DND-41 (cell line): ENCODE measurements at regions not wholly inside any gene's neighbourhood (a gene's known extent, or its start where the extent isn't known, plus 50 kb on each side); places are given as distances from the start of the nearest gene placed in this dataset.

Source experiments
- ATAC-seq: fragments of 200-7000 bp; cut with Tn5 transposase; 3 replicates; pipeline ENCODE4 v1.9.1; 2021; ENCODE audit warnings: low read depth; ENCODE audit not compliant: insufficient read depth
- DNase-seq: peaks from one replicate; pipeline ENCODE4 v3.0.0-alpha.2; 2020
- H2AFZ ChIP-seq: 2 replicates; pipeline ENCODE4 v1.6.0; 2012; ENCODE audit warnings: low read depth, low read length
- H3K27ac ChIP-seq: 2 replicates; pipeline ENCODE4 v1.5.1; 2012; ENCODE audit warnings: low read length, inconsistent platforms
- H3K27me3 ChIP-seq: fragments of 200-600 bp; sonication (generic); 2 replicates; pipeline ENCODE4 v1.6.0; 2012; ENCODE audit warnings: low read length, mild to moderate bottlenecking, inconsistent platforms; ENCODE audit not compliant: insufficient read depth, poor library complexity
- H3K36me3 ChIP-seq: 2 replicates; pipeline ENCODE4 v1.5.1; 2012; ENCODE audit warnings: low read length, inconsistent platforms; ENCODE audit not compliant: insufficient read depth
- H3K4me1 ChIP-seq: 2 replicates; pipeline ENCODE4 v1.5.1; 2012; ENCODE audit warnings: mild to moderate bottlenecking, low read length; ENCODE audit not compliant: insufficient read depth
- H3K4me2 ChIP-seq: 2 replicates; pipeline ENCODE4 v1.6.0; 2012; ENCODE audit warnings: mild to moderate bottlenecking, moderate library complexity, low read length, inconsistent platforms; ENCODE audit not compliant: insufficient read depth
- H3K4me3 ChIP-seq, 2 experiments: fragments of 200-600 bp in 1 of 2; shearing (Covaris generic) in 1 of 2; 2 replicates each; pipeline ENCODE4 v1.5.1; 2012 to 2016; ENCODE audit warnings: inconsistent platforms in 2 of 2, low read length in 2 of 2, mild to moderate bottlenecking in 2 of 2, low read depth in 1 of 2, moderate library complexity in 1 of 2
- H3K79me2 ChIP-seq: 2 replicates; pipeline ENCODE4 v1.6.0; 2012; ENCODE audit warnings: low read length, inconsistent platforms; ENCODE audit not compliant: insufficient read depth
- H3K9ac ChIP-seq: 2 replicates; pipeline ENCODE4 v1.6.0; 2012; ENCODE audit warnings: low read depth, mild to moderate bottlenecking, inconsistent platforms, low read length, moderate library complexity
- H3K9me3 ChIP-seq: 2 replicates; pipeline ENCODE4 v1.5.1; 2012; ENCODE audit warnings: low read length, moderate library complexity, mild to moderate bottlenecking, inconsistent platforms; ENCODE audit not compliant: insufficient read depth, severe bottlenecking
- H4K20me1 ChIP-seq: 2 replicates; pipeline ENCODE4 v1.6.0; 2012; ENCODE audit warnings: low read length; ENCODE audit not compliant: insufficient read depth
- EZH2 ChIP-seq: IDR thresholded peaks from 3 replicates; pipeline ENCODE4 v1.6.1; 2012; ENCODE audit warnings: borderline replicate concordance, low read depth, mild to moderate bottlenecking, moderate library complexity, low read length, inconsistent platforms; ENCODE audit not compliant: severe bottlenecking
- TF ChIP-seq, protein P1 (sequence below): IDR thresholded peaks from 2 replicates; pipeline ENCODE4 v1.5.1; 2012; ENCODE audit warnings: borderline replicate concordance, low read length, moderate library complexity, mild to moderate bottlenecking; ENCODE audit not compliant: poor library complexity, severe bottlenecking; ENCODE audit errors: extremely low read depth

- no peaks in the 10 kb centered on the region for H3K4me1 ChIP-seq
- no peak for ATAC-seq
These were observed 53.8 kb upstream of the DNAH5 start for GRCh38 chr5:13998254-13998653.

DNA sequence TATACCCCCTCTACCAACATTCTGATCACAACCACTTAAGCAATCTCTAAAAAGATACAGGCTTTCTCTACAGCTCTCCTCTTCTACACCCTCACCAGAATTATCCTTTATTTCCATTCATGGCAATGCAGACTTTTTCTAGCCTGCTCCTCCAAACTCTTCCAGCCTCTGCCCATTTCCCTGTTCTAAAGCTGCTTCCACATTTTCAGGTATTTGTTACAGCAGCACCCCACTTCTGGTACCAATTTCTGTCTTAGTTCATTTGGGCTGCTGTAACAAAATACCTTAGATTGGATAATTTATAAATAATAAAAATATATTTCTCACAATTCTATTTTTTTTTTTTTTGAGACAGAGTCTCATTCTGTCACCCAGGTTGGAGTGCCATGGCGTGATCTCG lies 53.0 kb upstream of the DNAH5 start:
- no peak overlapping the region for H3K4me3 ChIP-seq
- no peak overlapping the region for H2AFZ ChIP-seq
- H3K9me3 ChIP-seq, result no peaks in the 10 kb centered on the region
- TF ChIP-seq, protein P1, sequence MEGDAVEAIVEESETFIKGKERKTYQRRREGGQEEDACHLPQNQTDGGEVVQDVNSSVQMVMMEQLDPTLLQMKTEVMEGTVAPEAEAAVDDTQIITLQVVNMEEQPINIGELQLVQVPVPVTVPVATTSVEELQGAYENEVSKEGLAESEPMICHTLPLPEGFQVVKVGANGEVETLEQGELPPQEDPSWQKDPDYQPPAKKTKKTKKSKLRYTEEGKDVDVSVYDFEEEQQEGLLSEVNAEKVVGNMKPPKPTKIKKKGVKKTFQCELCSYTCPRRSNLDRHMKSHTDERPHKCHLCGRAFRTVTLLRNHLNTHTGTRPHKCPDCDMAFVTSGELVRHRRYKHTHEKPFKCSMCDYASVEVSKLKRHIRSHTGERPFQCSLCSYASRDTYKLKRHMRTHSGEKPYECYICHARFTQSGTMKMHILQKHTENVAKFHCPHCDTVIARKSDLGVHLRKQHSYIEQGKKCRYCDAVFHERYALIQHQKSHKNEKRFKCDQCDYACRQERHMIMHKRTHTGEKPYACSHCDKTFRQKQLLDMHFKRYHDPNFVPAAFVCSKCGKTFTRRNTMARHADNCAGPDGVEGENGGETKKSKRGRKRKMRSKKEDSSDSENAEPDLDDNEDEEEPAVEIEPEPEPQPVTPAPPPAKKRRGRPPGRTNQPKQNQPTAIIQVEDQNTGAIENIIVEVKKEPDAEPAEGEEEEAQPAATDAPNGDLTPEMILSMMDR, result no peak
- TF ChIP-seq EZH2, result no peak
- H3K27me3 ChIP-seq, result no peaks in the 10 kb centered on the region
- no peaks in the 10 kb centered on the region for H4K20me1 ChIP-seq
- H3K36me3 ChIP-seq, result no peaks in the 10 kb centered on the region
- no peak overlapping the region for H3K9ac ChIP-seq
- DNase-seq (no peak), ATAC-seq (no peak)
- H3K4me2 ChIP-seq, result no peak overlapping the region
- no peaks in the 10 kb centered on the region for H3K79me2 ChIP-seq
- no peak overlapping the region for H3K27ac ChIP-seq
- no peaks in the 10 kb centered on the region for H3K4me1 ChIP-seq

More at GRCh38 chr5:13998254-13998653, 53.8 kb upstream of the DNAH5 start:
- no peaks in the 10 kb centered on the region for H4K20me1 ChIP-seq
- no peaks in the 10 kb centered on the region for H3K36me3 ChIP-seq
- H2AFZ ChIP-seq, result no peak overlapping the region
- no peak overlapping the region for H3K27ac ChIP-seq
- H3K79me2 ChIP-seq, result no peaks in the 10 kb centered on the region
- H3K4me3 ChIP-seq, result no peak overlapping the region
- TF ChIP-seq EZH2, result no peak
- TF ChIP-seq, protein P1, result no peak
- H3K4me2 ChIP-seq, result no peak overlapping the region
- no peaks in the 10 kb centered on the region for H3K9me3 ChIP-seq
- H3K9ac ChIP-seq, result no peak overlapping the region
- H3K27me3 ChIP-seq, result no peaks in the 10 kb centered on the region
- no peak for DNase-seq

GRCh38 chr5:13994621-13995253 lies 50.2 kb upstream of the DNAH5 start:
- Histone ChIP-seq H4K20me1 (no peaks in the 10 kb centered on the region), H3K9ac (no peak overlapping the region), H3K27ac (no peak overlapping the region), H3K4me1 (no peaks in the 10 kb centered on the region), H3K9me3 (no peaks in the 10 kb centered on the region), H2AFZ (no peak overlapping the region), H3K79me2 (no peaks in the 10 kb centered on the region), H3K36me3 (no peaks in the 10 kb centered on the region), H3K4me2 (no peak overlapping the region), H3K27me3 (no peaks in the 10 kb centered on the region), H3K4me3 (no peak overlapping the region)
- ATAC-seq, result no peak
- TF ChIP-seq, protein P1, result no peak
- TF ChIP-seq EZH2, result no peak
- no peak for DNase-seq
